ENCODE measurements at regions not wholly inside any gene's neighbourhood (a gene's known extent, or its start where the extent isn't known, plus 50 kb on each side); places are given as distances from the start of the nearest gene placed in this dataset.

DNA sequence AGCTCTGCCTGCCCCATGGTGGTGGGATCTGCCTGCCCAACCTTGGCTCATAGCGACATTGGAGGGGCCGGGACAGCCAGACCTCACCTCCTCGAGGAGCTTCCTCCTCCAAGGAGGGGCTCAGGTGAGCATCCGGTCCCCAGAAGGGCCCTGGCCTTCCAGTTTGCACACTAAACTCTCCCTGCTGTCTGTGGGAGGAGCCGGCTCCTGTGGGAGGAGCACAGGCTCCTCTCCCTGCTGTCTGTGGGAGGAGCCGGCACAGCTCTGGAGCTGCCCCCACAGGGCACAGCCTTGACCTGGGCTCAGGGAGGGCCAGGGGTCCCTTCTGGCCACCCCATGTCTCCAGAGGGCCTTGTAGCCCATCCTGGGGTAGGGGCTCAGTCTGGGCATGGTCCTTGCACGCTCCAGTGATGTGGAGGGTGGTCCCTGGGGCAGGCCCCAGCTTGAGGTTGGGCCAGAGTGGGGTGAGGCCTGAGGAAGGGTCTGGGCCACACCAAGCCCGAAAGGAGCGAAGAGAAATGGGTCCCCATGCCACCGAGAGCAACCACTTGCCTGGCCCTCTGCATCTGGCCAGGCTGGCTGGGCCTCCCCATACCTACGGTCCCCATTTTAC is 147.5 kb upstream of the C14orf180 start:
- DNase-seq, result no peak

DNA sequence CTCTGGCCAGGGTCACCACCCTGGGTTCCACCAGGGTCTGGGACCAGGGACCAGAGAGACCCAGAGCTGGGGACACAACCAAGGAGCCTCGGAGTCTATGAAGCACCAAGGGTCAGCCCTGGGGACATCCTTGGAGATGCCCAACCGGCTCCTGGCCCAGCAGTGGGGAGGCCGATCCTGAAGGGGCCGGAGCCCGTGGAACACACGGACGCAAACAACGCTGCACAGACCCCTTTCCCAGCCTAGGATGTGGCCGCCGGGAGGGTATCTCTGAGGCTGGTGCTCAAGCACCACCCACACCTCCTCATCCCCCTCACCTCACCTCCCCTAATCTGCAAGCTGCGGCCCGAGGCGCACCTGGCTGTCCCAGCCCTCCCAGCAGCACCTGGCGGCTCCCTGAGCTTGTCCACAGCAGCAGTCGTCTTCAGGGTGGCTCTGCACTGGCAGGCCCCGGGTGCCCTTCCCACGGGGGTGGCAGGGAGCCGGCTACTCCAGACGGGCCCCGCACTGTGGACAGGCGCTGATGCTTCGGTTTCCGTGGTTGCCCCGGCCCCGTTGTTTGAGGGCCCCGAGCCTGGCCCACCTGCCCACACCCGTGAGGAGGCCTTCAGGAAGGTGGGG is 146.8 kb upstream of the C14orf180 start:
- no peak for DNase-seq

DNA sequence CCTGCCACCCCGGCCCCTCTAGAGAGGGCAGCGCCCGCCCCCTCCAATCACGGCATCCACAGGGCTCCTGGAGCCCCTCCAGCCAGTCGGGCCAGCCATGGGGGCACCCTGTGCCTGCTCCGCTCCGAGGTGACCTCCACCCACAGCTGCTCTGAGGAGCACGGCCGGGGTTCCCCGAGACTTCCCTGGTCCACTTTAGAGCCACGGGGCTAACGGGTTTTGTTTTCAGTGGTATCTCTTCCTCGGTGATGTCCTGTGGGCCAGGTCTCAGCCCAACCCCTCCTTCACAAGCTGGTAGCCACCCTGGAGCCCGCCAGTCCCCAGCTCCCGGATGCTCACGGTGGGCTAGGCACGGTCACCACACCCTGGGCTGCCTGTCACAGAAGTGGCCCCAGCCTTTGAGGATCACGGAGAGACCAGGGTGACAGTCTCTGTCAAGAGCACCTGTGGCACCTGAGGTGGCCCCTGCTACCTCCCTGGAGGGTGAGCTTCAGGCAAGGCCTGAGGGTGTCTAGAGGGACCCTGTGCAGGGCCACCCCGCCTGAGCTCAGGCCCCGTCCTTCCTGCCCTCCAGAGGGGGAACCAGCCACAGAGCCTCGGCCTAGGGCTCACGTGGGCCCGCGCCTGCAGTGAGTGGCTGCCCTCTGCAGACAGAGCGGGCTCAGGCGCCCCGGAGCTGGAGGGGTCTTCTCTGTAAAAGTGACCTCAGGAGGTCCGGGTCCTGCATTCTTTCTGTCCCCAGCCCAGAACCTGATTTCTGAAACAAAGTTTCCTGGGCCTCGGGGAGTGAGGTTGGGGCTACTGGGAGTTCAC is 146.0 kb upstream of the C14orf180 start:
- no peak for DNase-seq

DNA sequence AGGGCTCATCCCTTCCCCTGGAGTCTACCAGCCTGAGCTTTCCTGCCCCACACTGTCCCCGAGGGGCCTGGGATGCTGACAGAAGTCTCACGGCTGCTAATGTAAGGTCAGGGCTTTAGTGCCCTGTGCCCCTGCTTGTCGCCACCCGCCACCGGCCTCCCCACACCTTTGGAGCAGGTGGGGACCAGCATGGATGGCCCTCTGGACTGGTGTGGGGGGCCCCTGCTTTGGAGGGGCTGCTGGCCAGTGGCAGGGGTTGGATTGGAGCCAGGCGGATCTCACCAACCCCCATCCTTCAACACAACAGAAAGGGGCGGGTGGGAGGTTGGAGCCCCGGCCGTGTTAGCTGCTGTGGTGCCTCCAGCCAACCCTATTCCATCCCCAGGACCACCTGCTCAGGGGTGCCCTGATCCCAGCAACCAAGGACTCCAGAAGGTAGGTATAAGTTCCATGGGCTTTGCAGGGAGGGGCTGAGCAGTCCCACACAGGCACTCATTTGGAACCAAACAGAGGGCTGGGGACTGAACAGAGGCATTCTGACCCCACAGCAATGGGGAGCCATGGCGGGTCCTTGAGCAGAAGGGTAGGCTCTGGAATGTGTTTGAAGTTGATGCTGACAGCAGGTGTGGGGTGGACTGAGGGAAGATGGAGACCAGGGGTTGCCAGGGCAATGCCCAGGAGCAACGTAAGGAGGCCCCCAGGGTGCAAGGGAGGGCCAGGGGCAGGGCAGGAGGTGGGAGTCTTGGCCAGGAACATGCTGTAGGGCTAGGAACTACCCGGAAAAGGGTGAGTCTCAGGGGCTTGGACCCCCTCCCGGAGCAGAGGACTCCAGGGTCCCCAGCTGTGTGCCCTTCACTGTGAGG is 145.1 kb upstream of the C14orf180 start:
- DNase-seq, result no peak

DNA sequence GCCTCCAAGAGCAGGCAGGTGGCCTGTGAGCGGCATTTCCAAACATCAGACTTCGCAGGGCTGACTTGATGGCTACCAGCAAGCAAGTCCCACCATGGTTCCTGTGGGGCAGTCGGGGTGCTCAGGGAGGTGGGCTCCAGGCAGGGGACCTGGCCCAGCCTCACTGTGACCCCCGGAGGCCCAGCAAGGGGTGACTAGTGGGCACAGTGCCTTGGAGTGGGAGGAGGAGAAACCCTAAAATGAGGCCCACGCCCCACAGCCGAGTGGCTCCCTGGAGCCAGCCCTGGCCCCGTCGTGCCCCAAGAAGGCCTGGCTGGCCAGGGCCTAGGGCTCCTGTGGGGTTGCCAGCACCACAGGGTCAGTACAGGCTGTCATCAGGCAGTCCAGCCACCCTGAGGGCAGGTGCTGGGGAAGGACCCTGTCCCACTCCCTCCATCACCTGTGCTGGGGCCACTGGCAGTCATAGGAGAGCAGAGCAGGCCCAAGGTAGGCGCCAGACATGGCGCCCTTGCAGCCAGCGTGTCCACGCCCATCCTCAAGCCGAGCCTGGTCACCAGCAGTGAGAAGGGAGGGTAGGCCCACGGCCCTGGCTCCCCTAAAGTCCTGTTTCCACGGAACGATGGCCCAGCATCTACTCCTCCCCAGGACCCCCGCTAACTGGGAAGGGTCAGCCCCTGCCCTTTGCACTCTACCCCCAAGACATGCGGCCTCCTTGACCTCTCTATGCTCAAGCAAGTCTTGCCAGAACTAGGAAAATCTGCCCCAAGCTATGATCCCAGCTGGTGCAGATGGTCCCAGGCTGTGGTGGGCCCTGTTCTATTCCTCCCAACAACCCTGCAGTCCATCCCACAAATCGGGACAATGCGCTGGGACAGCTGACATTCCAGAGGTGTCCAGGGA is 144.2 kb upstream of the C14orf180 start:
- DNase-seq, result no peak

DNA sequence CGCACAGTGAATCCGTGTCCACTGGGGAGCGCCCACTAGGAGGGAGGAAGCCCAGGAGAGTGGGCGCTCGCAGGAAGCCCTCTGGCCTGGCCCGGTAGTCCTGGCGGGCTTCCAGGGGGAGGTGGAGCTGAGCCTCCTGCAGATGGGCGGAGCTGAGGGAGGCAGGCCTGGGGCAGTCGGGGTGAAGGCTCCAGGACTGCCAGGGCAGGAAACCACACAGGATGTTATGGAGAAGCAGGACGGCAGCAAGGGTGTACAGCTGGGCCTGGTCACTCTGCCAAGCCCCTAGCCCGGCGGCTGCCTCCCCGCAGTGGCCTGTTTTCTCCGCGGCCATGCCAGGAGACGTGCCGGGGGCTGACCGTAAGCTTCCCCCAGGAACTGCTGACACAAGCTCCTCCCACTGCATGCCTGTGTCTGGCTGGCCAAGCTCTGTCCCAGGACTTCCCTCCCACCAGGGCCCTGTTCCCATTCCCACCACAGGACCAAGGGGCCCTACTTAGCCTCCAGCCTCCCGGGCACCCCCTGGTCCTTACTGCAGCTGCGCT is 143.4 kb upstream of the C14orf180 start:
- no peak for DNase-seq

DNA sequence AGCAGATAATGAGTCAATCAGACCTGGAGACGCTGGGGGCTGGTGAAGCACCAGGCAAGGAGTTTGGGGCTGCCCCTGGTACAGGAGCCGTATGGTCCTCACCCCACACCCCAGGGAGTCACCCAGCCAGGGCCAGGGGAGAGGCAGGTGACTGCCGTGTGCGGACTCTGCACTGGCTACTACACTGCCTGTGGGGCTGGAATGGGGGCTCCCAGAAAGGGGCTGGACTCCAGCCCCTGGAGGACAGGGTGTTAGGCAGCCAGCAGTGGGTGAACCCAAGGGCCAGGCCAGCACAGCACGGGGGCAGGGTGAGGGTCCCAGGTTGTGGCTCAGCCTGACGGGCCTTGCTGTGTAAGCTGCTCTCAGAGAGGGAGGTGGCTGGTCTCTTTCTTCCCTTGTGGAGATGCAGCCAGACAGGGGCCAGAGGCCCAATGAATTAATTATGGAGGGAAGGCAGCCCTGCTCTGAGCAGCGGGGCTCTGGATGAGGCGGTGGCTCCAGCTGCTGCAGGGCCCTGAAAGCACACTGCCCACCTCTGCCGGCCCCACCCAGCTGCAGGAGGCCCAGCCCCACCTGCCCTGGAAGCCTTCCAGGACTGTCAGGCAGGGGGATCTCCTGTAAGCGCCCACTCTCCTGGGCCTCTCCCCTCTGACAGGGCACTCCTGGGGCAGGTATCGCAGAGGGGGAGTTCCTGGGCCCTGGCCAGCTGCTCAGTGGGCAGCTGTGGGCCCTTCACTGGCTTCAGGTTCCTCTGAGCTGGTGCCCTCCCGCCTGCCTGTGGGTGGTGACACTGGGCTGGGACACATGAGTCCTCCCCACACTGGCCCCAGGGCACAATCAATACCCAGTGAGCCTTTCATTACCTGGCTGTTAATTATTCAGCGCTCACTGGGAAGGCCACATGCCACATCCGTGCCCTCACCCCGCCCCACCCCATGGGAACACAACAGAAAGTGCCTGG is 142.5 kb upstream of the C14orf180 start:
- no peak for DNase-seq

DNA sequence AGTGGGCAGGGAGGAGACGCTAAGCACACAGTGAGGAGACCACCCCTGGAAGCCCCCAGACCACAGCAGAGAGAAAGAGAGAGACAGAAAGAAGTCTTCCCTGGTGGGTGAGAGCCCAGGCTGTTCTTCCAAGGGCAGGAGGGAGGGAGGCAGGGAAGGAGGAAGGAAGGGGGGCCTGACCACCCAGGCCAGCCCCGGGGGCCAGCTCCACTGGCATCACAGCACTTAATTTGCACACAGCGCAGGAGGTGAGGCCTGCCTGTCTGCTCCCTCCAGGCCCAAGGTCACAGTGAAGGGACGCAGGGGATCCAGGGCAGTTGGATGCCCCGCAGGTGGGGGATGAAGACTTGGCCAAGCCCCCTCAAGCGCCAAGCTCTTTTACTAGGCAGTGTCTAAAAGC is 141.9 kb upstream of the C14orf180 start:
- no peak for DNase-seq

DNA sequence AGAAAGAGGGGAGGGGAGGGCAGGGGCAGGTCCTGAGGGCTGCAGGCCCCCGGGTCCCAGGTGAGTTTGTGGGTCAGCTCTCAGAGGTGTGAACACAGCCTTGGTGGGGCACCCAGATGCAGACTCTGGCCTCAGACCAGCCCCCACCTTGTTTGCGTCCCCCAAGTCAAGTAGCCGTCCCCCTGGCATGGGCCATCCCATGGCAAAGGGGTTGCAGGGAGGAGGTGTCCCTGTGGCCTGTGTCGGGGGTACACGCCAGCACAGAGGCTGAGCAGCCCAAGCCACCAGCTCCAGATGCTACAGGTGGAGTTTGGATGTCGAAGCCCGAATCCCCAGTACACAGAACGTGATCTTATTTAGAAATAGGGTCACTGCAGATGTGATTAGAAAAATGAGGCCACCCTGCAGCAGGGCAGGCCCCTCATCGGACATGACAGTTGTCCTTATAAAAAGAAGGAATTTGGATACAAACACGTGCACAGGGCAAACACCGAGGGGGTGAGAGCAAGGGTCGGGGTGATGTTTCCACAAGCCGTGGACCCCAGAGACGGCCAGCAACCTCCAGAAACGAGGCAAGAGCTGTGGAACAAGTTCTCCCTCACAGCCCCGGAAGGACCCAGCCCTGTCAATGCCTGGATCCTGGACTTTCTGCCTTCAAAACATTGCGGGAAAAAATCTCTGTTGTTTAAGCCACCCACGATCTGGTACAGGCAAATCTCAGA is 141.2 kb upstream of the C14orf180 start:
- no peak for DNase-seq

DNA sequence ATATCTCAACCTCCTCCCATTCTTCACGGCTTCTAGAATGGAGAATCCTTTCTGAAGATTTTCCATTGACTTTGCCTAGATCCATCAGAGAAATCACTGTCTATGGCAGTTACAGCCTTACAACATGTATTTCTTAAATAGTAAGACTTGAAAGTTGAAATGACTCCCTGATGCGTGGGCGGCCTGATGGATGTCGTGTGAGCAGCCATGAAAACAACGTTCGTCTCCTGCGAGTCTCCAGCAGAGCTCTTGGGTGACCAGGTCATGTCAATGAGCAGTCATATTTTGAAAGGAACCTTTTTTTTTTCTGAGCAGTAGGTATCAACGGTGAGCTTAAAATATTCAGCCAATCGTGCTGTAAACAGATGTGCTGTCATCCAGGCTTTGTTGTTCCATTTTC is 139.9 kb upstream of the C14orf180 start:
- DNase-seq, result no peak

DNA sequence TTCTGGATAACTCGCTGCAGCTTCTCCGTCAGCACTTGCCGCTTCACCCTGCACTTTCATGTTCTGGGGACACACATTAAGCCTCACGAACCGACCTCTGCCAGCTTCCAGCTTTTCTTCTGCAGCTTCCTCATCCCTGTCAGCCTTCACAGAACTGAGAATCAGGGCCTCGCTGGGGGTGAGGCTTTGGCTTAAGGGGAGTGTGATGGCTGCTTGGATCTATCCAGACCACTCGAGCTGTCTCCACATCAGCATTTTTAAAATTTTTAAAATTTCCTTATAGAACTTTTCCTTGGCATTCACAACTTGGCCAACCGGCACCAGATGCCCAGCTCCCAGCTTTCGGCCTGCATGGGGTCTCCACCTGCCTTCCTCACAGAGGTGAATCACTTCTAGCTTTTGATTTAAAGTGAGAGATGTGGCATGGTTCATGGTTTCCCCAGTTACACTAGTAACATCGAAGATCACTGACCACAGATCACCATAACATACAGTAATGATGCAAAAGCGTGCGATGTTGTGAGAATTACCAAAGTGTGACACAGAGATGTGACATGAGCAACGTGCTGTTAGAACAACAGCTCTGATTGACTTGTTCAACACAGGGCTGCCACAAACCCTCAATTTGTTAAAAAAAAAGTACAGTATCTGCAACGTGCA is 139.1 kb upstream of the C14orf180 start:
- DNase-seq, result no peak

DNA sequence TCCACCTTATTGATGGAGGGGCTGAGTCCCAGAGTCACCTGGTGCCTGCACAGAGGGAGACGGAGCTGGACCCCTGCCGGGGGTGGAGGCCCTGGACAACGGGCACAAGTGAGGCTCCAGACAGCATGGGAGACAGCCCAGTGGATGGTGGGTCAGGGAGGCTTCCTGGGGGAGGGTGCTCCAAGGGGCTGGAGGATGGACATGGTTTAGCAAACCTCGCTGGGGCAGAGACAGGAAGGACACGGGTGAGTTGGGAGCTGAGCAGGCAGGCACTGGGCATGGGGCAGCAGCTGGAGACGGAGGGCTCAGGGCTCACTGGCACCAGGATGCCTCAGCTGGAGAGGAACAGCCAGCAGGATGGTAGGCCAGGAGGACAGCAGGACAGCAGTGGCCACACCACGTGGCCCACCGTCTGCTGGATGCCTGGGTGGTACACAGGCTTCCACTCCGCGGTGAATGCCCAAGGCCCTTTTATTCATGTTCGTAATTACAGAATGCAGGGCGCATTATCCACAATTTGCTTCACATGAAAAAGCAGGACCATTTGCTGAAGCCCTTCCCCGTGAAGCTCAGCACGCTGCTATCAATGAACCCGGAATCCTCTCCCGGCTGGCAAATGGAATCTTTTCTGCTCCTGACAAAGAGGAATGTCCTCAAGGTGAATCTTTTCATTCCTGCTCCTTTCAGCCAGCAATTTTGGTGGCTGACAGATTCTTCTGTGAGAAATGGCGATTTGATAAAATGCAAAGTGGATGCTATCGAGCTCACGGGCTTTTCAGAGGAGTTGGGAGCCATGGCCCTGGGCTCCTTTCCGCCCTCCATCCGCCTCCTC is 138.1 kb upstream of the C14orf180 start:
- no peak for DNase-seq

DNA sequence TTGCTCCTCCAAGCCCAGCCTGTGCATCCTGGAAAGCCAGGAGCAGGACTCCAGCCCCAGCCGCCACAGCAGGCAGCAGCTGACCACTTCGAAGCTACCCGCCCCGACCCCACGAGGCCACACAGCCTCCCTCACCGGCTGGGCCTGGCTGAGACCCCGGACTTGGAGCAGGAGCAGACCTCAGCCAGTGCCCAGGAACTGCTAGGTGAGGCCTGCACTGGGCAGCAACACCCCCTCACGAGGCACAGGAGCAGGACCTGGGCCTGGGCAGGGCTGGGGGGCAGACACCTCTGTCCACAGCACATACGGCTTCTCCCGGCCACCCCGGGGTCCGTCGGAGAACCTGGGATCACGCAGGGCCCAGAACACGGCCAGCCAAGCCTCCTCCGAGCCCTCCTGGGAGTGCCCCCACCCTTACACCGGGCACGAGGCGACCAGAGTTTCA is 137.4 kb upstream of the C14orf180 start:
- no peak for DNase-seq

DNA sequence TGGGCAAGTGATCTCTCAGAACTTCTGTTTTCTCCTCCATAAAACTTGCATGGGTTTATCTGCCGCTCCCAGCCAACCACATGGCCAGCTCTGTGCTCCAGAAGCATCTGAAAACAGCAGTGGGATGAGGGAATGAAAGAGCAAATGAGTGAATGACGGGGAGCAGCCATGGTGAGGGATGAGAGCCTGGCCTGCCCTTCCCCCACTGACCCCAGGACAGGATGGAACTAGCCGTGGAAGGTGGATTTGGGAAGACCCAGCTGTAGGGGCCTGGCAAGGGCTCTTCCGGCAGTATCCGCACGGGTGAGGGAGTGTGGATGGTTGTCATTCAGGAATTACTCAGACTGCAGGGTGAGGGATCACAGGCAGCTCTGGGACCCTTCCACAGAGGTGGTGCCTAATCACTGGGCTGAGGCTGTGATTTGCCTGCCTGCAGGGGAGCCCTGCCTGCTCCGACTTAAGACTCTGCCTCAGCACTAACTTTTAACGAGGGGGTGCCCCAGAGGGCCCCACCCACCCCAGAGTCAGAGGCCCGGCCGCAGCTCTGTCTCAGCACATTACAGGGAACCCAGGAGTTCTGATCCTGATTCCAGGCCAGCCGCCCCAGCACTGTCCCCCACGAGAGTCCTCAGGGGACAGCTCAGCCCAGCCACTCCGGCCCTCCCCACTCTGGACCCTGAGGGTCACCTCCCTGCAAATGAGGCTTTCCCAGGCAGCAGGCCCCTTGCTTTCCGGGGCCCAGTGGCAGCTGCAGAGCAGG is 136.8 kb upstream of the C14orf180 start:
- DNase-seq, result no peak

DNA sequence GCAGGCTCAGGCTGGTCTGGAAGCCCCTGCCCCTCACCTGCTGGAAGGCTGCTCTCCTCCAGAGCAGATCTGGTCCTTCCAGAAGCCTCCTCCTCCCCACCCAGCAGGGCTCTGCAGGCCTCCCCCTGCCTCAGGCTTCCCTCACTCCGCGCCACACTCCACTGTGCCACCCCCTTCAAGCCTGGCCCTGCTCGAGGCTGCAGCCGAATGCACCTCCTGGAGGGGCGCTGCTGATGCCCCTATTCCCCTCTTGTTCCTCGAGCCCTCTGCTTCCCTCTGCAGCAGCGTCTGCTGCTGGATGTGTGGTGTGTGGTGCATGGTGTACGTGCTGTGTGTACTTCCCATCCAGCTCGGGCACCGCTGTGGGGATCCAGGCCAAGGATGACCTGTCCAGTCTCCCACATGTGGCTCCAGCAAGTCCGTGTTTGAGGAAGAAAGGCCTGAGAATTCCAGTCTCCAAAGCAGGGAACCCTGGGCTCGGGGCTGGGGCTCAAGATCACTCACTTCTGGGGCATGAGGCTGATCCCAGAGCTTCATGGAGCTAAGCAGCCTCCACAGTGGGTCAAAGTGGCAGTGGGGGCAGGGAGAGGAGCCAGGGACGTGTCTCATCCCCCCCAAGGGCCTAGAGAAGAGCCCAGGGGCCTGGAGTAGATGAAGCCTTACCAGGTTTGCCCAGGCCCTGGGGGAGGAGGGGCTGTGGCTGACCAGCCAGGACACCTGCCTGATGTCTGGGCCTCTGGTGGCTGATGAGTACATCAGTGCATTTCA is 136.0 kb upstream of the C14orf180 start:
- DNase-seq, result no peak

DNA sequence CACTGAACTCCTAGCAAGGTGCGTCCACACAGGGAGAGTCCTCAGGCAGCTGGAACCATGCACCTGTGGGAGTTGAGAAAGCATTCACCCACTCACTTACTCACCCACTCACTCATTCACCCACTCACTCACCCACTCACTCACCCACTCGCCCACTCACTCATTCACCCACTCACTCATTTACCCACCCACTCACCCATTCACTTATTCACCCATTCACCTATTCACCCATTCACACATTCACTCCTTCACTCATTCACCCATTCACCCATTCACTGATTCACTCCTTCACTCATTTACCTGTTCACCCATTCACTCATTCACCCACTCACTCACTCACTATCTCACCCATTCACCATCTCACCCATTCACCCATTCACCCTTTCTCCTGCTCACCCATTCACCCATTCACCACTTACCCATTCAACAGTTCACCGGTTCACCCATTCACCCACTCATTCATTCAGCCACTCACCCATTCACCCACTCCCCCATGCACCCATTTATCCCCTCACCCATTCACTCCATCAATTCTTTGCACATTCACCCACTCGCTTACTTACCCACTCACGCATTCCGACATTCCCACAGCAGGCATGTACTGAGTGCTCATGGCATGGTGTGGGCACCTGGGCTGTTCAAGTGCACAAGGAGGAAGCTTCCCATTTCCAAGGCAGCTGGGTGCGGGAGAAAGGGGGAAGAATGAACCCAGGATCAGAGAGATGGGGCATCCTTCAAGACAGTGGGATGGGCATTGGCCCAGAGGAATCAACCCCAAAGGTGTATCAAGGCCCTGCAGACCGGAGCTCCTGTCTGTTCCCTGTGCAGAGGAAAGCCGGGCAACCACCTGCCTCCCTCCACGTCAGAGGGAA is 135.2 kb upstream of the C14orf180 start:
- DNase-seq, result no peak

Data from AML-193 (cell line).